ENCODE measurements at regions not wholly inside any gene's neighbourhood (a gene's known extent, or its start where the extent isn't known, plus 50 kb on each side); places are given as distances from the start of the nearest gene placed in this dataset.

DNA sequence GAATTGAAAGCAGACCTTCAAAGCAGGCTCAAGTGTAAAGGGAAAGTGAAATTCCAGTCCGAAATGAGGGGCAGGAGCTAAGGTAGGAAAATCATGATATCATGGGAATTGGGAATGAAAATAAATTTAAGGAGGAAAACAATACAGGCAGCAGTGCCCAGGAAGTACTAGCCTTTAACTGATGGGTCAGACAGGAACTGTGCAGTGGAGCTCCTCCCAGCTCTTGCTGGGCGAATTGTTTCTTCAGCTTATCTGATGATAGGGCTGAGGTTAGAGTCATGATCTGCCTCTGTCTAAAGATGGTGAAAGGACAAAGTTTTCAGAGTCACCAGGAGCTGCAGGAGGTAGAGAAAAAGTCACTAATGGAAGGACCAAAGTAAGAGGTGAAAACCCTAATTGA is 457.9 kb upstream of the PTCHD4 start:
- TF ChIP-seq, protein P1, sequence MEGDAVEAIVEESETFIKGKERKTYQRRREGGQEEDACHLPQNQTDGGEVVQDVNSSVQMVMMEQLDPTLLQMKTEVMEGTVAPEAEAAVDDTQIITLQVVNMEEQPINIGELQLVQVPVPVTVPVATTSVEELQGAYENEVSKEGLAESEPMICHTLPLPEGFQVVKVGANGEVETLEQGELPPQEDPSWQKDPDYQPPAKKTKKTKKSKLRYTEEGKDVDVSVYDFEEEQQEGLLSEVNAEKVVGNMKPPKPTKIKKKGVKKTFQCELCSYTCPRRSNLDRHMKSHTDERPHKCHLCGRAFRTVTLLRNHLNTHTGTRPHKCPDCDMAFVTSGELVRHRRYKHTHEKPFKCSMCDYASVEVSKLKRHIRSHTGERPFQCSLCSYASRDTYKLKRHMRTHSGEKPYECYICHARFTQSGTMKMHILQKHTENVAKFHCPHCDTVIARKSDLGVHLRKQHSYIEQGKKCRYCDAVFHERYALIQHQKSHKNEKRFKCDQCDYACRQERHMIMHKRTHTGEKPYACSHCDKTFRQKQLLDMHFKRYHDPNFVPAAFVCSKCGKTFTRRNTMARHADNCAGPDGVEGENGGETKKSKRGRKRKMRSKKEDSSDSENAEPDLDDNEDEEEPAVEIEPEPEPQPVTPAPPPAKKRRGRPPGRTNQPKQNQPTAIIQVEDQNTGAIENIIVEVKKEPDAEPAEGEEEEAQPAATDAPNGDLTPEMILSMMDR (IDR thresholded peaks at IDR 0.05): no peak
- TF ChIP-seq POLR2A (IDR thresholded peaks at IDR 0.05): no peak
